MM.1S (cell line): ENCODE measurements at regions not wholly inside any gene's neighbourhood (a gene's known extent, or its start where the extent isn't known, plus 50 kb on each side); places are given as distances from the start of the nearest gene placed in this dataset.

Experiments
- CTCF ChIP-seq: fragments of 300-600 bp; sonication (generic); IDR thresholded peaks from 2 replicates; pipeline ENCODE4 v1.5.1; 2016; ENCODE audit warnings: antibody characterized with exemption, low read length, mixed read lengths
- EZH2 ChIP-seq: fragments of 300-600 bp; sonication (generic); optimal IDR thresholded peaks from 2 replicates; pipeline ENCODE3; 2017; ENCODE audit warnings: low read depth, mild to moderate bottlenecking, antibody characterized with exemption, low read length, mixed read lengths
- EZH2phosphoT487 ChIP-seq: fragments of 300-600 bp; sonication (generic); IDR thresholded peaks from 2 replicates; pipeline ENCODE4 v1.6.1; 2018; ENCODE audit warnings: antibody characterized with exemption, low read length

GRCh38 chr6:104566411-104566810, 293.3 kb downstream of the HACE1 start:
- TF ChIP-seq CTCF: no peak
- TF ChIP-seq EZH2phosphoT487: no peak
- TF ChIP-seq EZH2: no peak
